ENCODE measurements at regions not wholly inside any gene's neighbourhood (a gene's known extent, or its start where the extent isn't known, plus 50 kb on each side); places are given as distances from the start of the nearest gene placed in this dataset.

- Histone ChIP-seq H4K20me1 (ENCODE audit: insufficient read depth, low read length) (no peaks in the 10 kb centered on the region), H3K9ac (ENCODE audit: low read length) (no peak overlapping the region), H3K27ac (ENCODE audit: low read length) (no peak overlapping the region), H3K4me1 (ENCODE audit: low read length) (no peaks in the 10 kb centered on the region), H3K36me3 (replicated peaks; ENCODE audit: low read depth, low read length) (no peaks in the 10 kb centered on the region), H3K4me3 (ENCODE audit: low read length) (no peak overlapping the region), H3K4me2 (ENCODE audit: low read length) (no peak overlapping the region), H3K27me3 (ENCODE audit: low read depth, low read length) (no peaks in the 10 kb centered on the region), H2AFZ (ENCODE audit: low read depth, low read length) (no peak overlapping the region), H3K79me2 (ENCODE audit: low read length) (no peaks in the 10 kb centered on the region), H3K9me3 (ENCODE audit: insufficient read depth, low read length) (no peaks in the 10 kb centered on the region)
- TF ChIP-seq CTCF (IDR thresholded peaks at IDR 0.05; ENCODE audit: low read depth, low read length) (no peak), EZH2phosphoT487 (IDR thresholded peaks at IDR 0.05; ENCODE audit: low read depth) (no peak)
Observed at GRCh38 chr11:127424661-127425060, 424.1 kb upstream of the KIRREL3 start.

DNA sequence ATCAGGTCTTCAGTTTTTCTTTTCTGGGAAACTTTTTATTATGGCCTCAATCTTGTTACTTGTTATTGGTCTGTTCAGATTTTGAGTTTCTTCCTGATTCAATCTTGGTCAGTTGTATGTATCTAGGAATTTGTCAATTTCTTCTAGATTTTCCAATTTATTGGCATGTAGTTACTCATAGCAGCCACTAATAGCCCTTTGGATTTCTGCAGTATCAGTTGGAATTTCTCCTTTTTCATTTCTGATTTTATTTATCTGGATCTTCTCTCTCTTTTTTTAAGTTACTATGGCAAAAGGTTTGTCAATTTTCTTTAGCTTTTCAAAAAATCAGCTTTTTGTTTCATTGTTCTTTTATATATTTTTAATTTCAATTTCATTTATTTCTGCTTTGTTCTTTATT is 419.6 kb upstream of the KIRREL3 start:
- H3K4me3 ChIP-seq (ENCODE audit: low read length): no peak overlapping the region
- no peak overlapping the region for H3K4me2 ChIP-seq (ENCODE audit: low read length)
- no peak overlapping the region for H3K27ac ChIP-seq (ENCODE audit: low read length)
- no peaks in the 10 kb centered on the region for H4K20me1 ChIP-seq (ENCODE audit: insufficient read depth, low read length)
- H3K9me3 ChIP-seq (ENCODE audit: insufficient read depth, low read length): no peaks in the 10 kb centered on the region
- no peaks in the 10 kb centered on the region for H3K4me1 ChIP-seq (ENCODE audit: low read length)
- TF ChIP-seq EZH2phosphoT487 (IDR thresholded peaks at IDR 0.05; ENCODE audit: low read depth): no peak
- TF ChIP-seq CTCF (IDR thresholded peaks at IDR 0.05; ENCODE audit: low read depth, low read length): no peak
- H2AFZ ChIP-seq (ENCODE audit: low read depth, low read length): no peak overlapping the region
- H3K27me3 ChIP-seq (ENCODE audit: low read depth, low read length): no peaks in the 10 kb centered on the region
- no peaks in the 10 kb centered on the region for H3K36me3 ChIP-seq (replicated peaks; ENCODE audit: low read depth, low read length)
- no peaks in the 10 kb centered on the region for H3K79me2 ChIP-seq (ENCODE audit: low read length)
- H3K9ac ChIP-seq (ENCODE audit: low read length): no peak overlapping the region

DNA sequence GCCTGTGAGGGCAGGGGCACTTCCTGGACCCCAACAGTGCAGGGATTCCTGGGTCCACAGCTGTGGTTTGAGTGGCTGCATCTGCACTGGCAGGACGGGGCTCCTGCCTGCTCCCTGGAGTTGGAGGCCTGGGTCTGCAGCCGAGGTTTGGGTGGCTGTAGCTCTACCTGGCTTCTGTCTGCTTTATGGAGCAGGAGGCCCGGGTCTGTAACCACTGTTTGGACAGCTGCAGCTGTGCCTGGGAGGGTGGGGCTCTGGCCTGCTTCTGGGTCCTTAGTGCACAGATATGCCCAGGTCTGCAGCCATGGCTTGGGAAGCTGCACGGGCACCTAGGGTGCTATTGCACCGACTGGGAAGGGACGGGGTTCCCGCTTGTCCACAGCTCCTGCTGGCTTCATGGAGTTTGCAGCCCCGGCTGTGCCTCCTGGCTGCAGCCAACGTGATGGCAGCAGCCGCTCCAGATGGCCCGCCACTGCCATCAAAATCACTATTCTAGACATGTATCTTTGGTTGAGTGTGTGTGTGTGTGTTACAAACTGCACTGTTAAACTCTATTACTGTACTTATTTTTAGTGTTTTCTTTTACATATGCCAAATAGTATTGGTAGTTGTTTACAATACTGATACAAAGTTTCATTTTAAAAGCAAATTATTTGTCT is 412.3 kb upstream of the KIRREL3 start:
- H3K79me2 ChIP-seq (ENCODE audit: low read length): no peaks in the 10 kb centered on the region
- no peaks in the 10 kb centered on the region for H3K36me3 ChIP-seq (replicated peaks; ENCODE audit: low read depth, low read length)
- no peak overlapping the region for H3K27ac ChIP-seq (ENCODE audit: low read length)
- no peaks in the 10 kb centered on the region for H3K27me3 ChIP-seq (ENCODE audit: low read depth, low read length)
- H2AFZ ChIP-seq (ENCODE audit: low read depth, low read length): no peak overlapping the region
- no peak overlapping the region for H3K4me3 ChIP-seq (ENCODE audit: low read length)
- no peak overlapping the region for H3K9ac ChIP-seq (ENCODE audit: low read length)
- no peaks in the 10 kb centered on the region for H3K9me3 ChIP-seq (ENCODE audit: insufficient read depth, low read length)
- H3K4me2 ChIP-seq (ENCODE audit: low read length): no peak overlapping the region
- no peaks in the 10 kb centered on the region for H3K4me1 ChIP-seq (ENCODE audit: low read length)
- TF ChIP-seq CTCF (IDR thresholded peaks at IDR 0.05; ENCODE audit: low read depth, low read length) (no peak), EZH2phosphoT487 (IDR thresholded peaks at IDR 0.05; ENCODE audit: low read depth) (no peak)
- no peaks in the 10 kb centered on the region for H4K20me1 ChIP-seq (ENCODE audit: insufficient read depth, low read length)

DNA sequence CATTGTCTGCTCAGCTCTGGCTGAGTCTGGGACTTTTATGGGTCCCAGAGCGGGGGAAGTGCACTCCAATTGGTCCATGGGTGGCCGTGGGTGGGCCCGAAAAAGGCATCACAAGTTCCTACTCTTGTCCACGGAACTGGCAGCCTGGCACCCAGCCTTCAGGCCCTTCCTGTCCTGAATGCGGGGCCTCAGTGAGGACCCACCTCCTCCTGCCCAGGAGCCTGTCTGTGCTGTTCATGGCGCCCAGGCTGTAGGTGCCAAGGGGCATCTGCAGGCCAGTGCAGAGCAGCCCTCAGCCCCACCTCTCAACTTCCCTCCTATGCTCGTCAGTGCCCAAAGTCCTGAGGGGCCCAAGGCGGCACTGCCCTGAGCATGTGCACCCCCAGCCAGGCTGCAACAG is 411.7 kb upstream of the KIRREL3 start:
- Histone ChIP-seq H3K4me3 (ENCODE audit: low read length) (no peak overlapping the region), H4K20me1 (ENCODE audit: insufficient read depth, low read length) (no peaks in the 10 kb centered on the region), H2AFZ (ENCODE audit: low read depth, low read length) (no peak overlapping the region), H3K36me3 (replicated peaks; ENCODE audit: low read depth, low read length) (no peaks in the 10 kb centered on the region), H3K9ac (ENCODE audit: low read length) (no peak overlapping the region), H3K27ac (ENCODE audit: low read length) (no peak overlapping the region), H3K27me3 (ENCODE audit: low read depth, low read length) (no peaks in the 10 kb centered on the region), H3K79me2 (ENCODE audit: low read length) (no peaks in the 10 kb centered on the region), H3K4me1 (ENCODE audit: low read length) (no peaks in the 10 kb centered on the region), H3K4me2 (ENCODE audit: low read length) (no peak overlapping the region), H3K9me3 (ENCODE audit: insufficient read depth, low read length) (no peaks in the 10 kb centered on the region)
- TF ChIP-seq CTCF (IDR thresholded peaks at IDR 0.05; ENCODE audit: low read depth, low read length): no peak
- TF ChIP-seq EZH2phosphoT487 (IDR thresholded peaks at IDR 0.05; ENCODE audit: low read depth): no peak

Measured in OCI-LY3 (cell line).